DOHH2 (cell line): ENCODE measurements at regions not wholly inside any gene's neighbourhood (a gene's known extent, or its start where the extent isn't known, plus 50 kb on each side); places are given as distances from the start of the nearest gene placed in this dataset.

Source experiments
- H3F3A ChIP-seq: fragments of 200-600 bp; sonication (generic), shearing (Covaris generic); 2 replicates; pipeline ENCODE4 v1.6.0; 2016; ENCODE audit warnings: antibody characterized with exemption, mild to moderate bottlenecking; ENCODE audit not compliant: control insufficient read depth, insufficient read depth
- H3K27ac ChIP-seq: fragments of 200-600 bp; sonication (generic); 2 replicates; pipeline ENCODE4 v1.5.1; 2014; ENCODE audit warnings: low read depth, mild to moderate bottlenecking, low read length, moderate library complexity
- H3K27me3 ChIP-seq: fragments of 200-600 bp; sonication (generic); 2 replicates; pipeline ENCODE4 v1.6.1; 2014; ENCODE audit warnings: mild to moderate bottlenecking, low read length, mixed read lengths; ENCODE audit not compliant: control insufficient read depth
- H3K36me3 ChIP-seq: fragments of 200-600 bp; sonication (generic); 2 replicates; pipeline ENCODE4 v1.6.1; 2014; ENCODE audit warnings: mild to moderate bottlenecking, low read length, moderate library complexity, mixed read lengths; ENCODE audit not compliant: control insufficient read depth
- H3K4me1 ChIP-seq: fragments of 200-600 bp; sonication (generic); 2 replicates; pipeline ENCODE4 v1.6.1; 2014; ENCODE audit warnings: mild to moderate bottlenecking, low read length, mixed read lengths; ENCODE audit not compliant: control insufficient read depth
- H3K4me2 ChIP-seq: fragments of 200-600 bp; sonication (generic); 2 replicates; pipeline ENCODE4 v1.6.0; 2014; ENCODE audit warnings: mild to moderate bottlenecking, low read length, moderate library complexity
- H3K4me3 ChIP-seq: fragments of 200-600 bp; sonication (generic); 2 replicates; pipeline ENCODE4 v1.5.1; 2014; ENCODE audit warnings: mild to moderate bottlenecking, low read length, mixed read lengths
- H3K79me2 ChIP-seq: fragments of 200-600 bp; sonication (generic); 2 replicates; pipeline ENCODE4 v1.6.1; 2014; ENCODE audit warnings: mild to moderate bottlenecking, low read length, mixed read lengths; ENCODE audit not compliant: control insufficient read depth
- H3K9me2 ChIP-seq: fragments of 200-600 bp; sonication (generic); replicated peaks from 2 replicates; pipeline ENCODE4 v1.6.1; 2014; ENCODE audit warnings: mild to moderate bottlenecking, low read length, mixed read lengths; ENCODE audit not compliant: control insufficient read depth
- H3K9me3 ChIP-seq: fragments of 200-600 bp; sonication (generic); 2 replicates; pipeline ENCODE4 v1.6.1; 2014; ENCODE audit warnings: antibody characterized with exemption, low read length, mixed read lengths; ENCODE audit not compliant: control insufficient read depth, insufficient read depth
- H4K20me1 ChIP-seq: fragments of 200-600 bp; sonication (generic); 2 replicates; pipeline ENCODE4 v1.6.0; 2014; ENCODE audit warnings: low read depth, mild to moderate bottlenecking, antibody characterized with exemption, low read length, moderate library complexity; ENCODE audit not compliant: control insufficient read depth, insufficient read depth
- EZH2phosphoT487 ChIP-seq: fragments of 200-600 bp; sonication (generic); IDR thresholded peaks from 2 replicates; pipeline ENCODE4 v1.6.1; 2017; ENCODE audit warnings: borderline replicate concordance, mild to moderate bottlenecking, antibody characterized with exemption, low read length, moderate library complexity, mixed read lengths
- TF ChIP-seq, protein P1 (sequence below): fragments of 200-600 bp; sonication (generic); IDR thresholded peaks from one replicate; pipeline ENCODE4 v1.5.1; 2014; ENCODE audit warnings: antibody characterized with exemption, mild to moderate bottlenecking, low read depth, low read length; ENCODE audit not compliant: poor library complexity, severe bottlenecking

DNA sequence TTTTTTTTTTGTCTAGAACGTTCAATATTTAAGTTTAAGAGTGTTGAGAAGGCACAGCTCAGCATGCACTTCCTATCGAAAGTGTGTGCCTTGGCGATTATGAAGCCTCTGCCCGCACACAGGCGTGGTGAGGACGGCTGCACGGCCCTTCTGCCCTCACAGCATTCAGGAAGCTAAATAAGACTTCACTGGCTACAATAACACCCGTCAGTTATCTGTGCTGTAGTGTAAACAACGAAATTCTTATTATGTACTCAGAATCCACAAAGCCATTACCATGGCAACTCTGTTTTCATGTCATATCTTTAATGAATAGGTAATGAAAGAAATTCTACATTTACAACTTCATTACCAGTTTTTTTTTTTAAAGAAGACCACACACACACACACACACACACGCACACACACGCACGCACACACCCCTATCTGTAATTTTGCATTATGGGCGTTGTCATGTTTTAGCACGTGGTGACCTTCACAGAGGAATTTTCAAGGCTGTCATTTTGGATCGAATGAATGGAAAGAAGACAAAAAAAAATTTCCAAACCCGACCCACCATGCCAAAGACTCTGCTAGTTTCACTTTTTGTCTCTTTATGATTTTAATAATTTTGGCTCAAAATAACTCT, 254.8 kb upstream of the CTBP2 start:
- H3K36me3 ChIP-seq: no peaks in the 10 kb centered on the region
- no peak overlapping the region for H3K27ac ChIP-seq
- H3K4me2 ChIP-seq: no peak overlapping the region
- H4K20me1 ChIP-seq: no peaks in the 10 kb centered on the region
- H3K9me3 ChIP-seq: no peaks in the 10 kb centered on the region
- no peaks in the 10 kb centered on the region for H3F3A ChIP-seq
- TF ChIP-seq, protein P1, sequence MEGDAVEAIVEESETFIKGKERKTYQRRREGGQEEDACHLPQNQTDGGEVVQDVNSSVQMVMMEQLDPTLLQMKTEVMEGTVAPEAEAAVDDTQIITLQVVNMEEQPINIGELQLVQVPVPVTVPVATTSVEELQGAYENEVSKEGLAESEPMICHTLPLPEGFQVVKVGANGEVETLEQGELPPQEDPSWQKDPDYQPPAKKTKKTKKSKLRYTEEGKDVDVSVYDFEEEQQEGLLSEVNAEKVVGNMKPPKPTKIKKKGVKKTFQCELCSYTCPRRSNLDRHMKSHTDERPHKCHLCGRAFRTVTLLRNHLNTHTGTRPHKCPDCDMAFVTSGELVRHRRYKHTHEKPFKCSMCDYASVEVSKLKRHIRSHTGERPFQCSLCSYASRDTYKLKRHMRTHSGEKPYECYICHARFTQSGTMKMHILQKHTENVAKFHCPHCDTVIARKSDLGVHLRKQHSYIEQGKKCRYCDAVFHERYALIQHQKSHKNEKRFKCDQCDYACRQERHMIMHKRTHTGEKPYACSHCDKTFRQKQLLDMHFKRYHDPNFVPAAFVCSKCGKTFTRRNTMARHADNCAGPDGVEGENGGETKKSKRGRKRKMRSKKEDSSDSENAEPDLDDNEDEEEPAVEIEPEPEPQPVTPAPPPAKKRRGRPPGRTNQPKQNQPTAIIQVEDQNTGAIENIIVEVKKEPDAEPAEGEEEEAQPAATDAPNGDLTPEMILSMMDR: no peak
- TF ChIP-seq EZH2phosphoT487: no peak
- H3K4me1 ChIP-seq: no peaks in the 10 kb centered on the region
- no peaks in the 10 kb centered on the region for H3K79me2 ChIP-seq
- no peak overlapping the region for H3K4me3 ChIP-seq
- H3K27me3 ChIP-seq: no peaks in the 10 kb centered on the region
- H3K9me2 ChIP-seq: no peaks in the 10 kb centered on the region

GRCh38 chr10:125411724-125412123, 251.4 kb upstream of the CTBP2 start:
- Histone ChIP-seq H3K9me2 (no peaks in the 10 kb centered on the region), H3K79me2 (no peaks in the 10 kb centered on the region), H3K27me3 (no peaks in the 10 kb centered on the region), H3K27ac (no peak overlapping the region), H3F3A (no peaks in the 10 kb centered on the region), H3K4me3 (no peak overlapping the region), H3K36me3 (no peaks in the 10 kb centered on the region), H3K4me1 (no peaks in the 10 kb centered on the region), H3K9me3 (no peaks in the 10 kb centered on the region), H3K4me2 (no peak overlapping the region), H4K20me1 (no peaks in the 10 kb centered on the region)
- TF ChIP-seq, protein P1: no peak
- no peak for TF ChIP-seq EZH2phosphoT487

DNA sequence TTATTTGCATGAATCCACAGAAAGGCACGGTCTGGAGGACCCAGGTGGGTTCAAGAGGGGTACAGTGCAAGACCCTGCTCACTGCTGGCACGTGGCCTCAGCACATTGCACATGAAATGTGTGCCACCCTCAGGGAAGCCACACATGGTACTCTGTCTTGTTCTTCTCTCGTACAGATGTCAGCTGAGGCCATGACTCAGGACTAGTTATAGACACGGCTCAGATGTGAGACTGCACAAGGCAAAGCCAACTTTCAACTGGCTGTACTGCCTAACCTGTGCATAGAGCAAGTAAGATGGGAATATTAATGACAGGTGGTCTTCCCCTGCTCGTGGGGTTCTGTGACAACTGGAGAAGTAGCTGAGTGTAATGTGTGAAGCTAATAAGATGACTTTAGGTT, 249.4 kb upstream of the CTBP2 start:
- H3K27me3 ChIP-seq: no peaks in the 10 kb centered on the region
- H3F3A ChIP-seq: no peaks in the 10 kb centered on the region
- no peaks in the 10 kb centered on the region for H4K20me1 ChIP-seq
- no peak overlapping the region for H3K27ac ChIP-seq
- no peak overlapping the region for H3K4me3 ChIP-seq
- no peaks in the 10 kb centered on the region for H3K36me3 ChIP-seq
- no peaks in the 10 kb centered on the region for H3K4me1 ChIP-seq
- TF ChIP-seq, protein P1: no peak
- no peak for TF ChIP-seq EZH2phosphoT487
- no peaks in the 10 kb centered on the region for H3K79me2 ChIP-seq
- H3K4me2 ChIP-seq: no peak overlapping the region
- H3K9me3 ChIP-seq: no peaks in the 10 kb centered on the region
- H3K9me2 ChIP-seq: no peaks in the 10 kb centered on the region

DNA sequence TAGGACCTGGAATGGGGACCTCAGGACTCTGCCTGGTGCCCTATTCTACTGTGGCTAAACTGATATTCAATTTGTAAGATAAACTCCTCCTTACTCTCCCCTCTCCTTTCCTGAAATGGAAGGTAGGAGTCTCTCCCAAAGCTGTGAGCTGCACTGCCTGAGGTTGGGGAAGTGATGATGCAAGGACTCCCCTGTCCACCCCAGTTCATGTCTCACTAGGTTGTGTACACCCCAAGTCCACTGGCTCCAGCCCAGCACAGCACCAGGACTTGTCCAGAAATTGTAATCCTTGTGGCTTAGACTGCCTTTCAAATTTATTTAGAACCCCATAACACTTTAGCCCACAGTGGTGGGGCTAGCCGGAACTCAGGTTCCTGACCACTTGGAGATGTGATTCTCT, 247.2 kb upstream of the CTBP2 start:
- H4K20me1 ChIP-seq: no peaks in the 10 kb centered on the region
- no peaks in the 10 kb centered on the region for H3K4me1 ChIP-seq
- no peaks in the 10 kb centered on the region for H3K9me2 ChIP-seq
- H3K27ac ChIP-seq: no peak overlapping the region
- no peak overlapping the region for H3K4me3 ChIP-seq
- H3F3A ChIP-seq: no peaks in the 10 kb centered on the region
- no peaks in the 10 kb centered on the region for H3K79me2 ChIP-seq
- H3K4me2 ChIP-seq: no peak overlapping the region
- TF ChIP-seq EZH2phosphoT487: no peak
- TF ChIP-seq, protein P1: no peak
- H3K9me3 ChIP-seq: no peaks in the 10 kb centered on the region
- H3K27me3 ChIP-seq: no peaks in the 10 kb centered on the region
- no peaks in the 10 kb centered on the region for H3K36me3 ChIP-seq
